NCI-H1417 treated with DMSO at 0.1 percent for 48 hours (cell line): ENCODE measurements at regions not wholly inside any gene's neighbourhood (a gene's known extent, or its start where the extent isn't known, plus 50 kb on each side); places are given as distances from the start of the nearest gene placed in this dataset.
"Not testable (repeated sequence)": the region's sequence is repeated elsewhere in the genome, so short reads cannot be mapped to it uniquely, and the experiment has no call there.

Experiments used
- DNase-seq: peaks from one replicate; lab custom pipeline; 2025; lab: John Stamatoyannopoulos, UW

DNA sequence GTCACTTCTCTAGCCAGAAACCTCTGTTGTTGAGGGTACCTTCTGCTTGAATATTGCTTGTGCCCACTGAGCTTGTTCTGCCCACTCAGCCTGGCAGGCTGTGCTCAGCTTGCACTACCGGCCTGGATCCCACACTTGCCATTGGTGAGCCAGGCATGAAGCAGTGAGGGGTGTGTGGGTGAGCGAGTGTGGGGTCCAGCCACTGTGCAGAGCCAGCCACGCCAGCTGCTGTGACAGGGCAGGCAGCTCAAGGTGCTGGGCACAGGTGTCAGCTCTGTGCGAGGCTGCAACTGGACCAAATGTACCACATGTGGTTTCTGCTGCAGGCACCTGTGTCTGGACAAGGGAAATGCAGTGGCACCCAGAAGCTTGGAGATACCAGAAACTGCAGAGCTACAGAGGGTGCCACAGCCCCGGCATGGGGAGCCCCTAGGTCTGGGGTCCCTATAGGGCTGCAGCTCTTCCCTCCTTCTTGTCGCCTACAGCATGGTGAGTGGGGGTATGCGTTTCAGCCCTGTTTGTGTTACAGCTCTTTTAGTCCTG lies 305.1 kb upstream of the RIOK2 start:
- no peak for DNase-seq

DNA sequence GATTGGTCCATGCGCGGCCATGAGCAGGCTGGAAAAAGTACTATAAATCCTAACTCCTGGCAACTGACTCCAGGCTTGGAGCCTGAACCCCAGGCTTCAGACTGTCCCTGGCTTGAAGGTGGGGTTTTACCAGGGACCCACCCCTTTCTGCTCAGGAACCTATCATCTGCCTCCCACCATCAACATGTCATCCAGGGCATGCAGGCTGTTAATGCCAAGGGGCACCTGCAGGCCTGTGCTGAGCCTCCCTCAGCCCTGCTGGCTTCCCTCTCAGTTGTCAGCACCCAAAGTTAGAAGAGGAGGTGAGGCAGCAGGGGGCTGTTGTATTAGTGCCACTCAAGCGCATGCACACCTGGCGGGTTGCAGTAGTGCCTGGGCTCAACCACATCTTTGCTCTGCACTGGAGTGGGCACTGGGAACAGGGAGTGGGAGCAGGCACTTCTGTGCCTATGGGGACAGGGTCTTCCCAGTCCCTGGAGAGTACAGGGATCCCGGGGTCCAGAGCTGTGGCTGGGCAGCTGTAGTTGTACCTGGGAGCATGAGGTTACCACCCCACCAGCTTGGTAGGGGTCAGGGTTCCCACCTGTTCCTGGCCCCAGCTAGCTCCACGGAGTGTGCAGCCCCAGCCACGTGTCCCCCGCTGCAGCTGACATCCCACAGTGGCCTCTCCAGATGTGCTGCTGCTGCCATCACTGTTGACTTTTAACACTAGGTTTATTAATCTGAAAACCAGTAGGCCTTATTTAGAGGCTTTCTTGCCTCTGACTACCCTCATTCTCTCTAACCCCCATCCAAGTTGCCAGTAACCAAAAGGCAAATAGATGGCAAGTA lies 306.2 kb upstream of the RIOK2 start:
- no peak for DNase-seq

DNA sequence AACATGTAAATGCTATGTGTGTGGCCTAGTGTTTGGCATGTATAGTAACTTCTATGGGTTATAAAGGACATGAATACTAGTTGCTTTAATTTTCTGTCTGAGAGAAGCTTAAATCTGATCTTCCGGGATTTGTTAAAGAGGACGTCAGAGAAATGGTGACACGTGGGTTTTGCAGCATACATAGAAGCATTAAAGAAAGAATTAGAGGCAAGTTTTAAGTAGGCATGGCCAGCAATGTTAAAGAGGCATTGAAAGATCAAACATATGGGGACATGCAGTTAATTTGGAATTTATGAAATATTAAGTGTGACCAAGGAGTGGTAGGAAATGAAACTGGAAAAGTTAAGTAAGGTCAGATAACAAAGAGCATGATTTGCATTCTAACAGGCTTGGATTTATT lies 311.4 kb upstream of the RIOK2 start:
- no peak for DNase-seq

DNA sequence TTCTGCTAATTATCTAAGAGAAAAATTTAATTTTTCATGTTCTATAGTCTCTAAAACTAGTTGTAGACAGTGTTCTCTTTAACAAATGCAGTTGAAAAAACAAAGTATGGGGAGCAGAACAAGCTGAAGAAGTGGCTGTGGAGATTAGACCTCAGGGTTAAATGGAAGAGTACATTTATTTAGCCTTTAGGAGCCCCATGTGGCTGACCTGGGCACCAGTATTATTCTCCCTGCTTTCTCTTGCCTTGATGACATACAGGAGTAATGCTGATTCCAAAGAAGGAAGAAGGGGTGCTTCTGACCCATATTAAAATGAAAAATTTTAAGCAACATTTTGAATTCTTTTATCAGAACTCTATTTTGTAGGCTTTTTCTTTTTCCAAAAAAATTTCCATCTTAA lies 312.3 kb upstream of the RIOK2 start:
- DNase-seq = no peak

DNA sequence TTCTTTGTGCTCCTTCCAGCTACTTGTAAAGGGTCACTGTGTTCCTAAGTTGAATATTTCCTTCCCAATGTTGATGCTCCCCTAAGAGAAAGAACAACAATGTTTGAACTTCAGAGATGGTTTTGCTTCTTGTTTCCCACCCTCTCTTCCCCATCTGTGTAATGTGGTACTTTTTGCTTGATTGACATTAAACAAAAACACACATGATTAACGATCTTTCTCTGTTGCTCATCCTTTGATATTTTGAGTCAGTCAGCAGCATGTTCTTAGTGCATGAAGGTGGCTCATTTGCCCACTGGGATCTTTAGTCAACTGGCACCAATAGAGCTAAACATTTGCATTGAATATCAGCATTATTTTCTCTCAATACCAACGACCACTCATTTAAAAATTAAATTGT lies 313.0 kb upstream of the RIOK2 start:
- no peak for DNase-seq

DNA sequence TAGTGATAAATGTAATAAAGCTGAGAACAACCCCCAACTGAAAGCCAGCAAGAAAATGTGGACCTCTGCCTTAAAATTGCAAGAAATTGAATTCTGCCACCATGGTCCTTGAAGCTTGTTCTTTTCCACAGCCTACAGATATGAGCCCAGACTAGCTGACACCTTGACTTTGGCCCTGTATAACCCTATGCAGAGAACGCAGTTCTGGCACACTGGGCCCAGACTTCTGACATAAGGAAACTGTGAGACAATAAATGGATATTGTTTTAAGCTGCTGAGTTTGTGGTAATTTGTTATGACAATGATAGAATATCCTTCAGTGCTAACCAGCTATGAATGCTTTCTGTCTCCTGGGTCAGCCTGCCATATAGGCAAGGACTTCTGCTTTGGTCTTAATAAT lies 315.6 kb upstream of the RIOK2 start:
- no peak for DNase-seq

DNA sequence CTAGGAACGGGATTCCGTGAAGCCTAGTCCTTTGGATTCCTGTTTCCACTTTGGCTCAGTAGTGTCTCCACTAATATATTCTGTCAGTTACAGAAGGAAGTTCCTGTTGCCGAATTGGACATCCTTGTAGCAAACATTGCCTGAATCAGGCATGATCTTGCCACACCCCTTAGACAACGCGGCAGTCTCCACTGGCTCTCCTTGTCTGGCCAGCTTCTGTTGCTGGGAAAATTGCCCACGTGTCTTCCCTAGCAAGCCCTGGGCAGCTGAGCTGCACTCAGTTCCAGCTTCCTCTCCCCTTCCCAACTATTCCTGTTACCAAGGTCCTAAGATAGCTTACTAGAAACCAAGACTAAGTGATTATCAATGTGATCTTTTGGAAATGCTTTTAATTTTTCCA lies 316.6 kb upstream of the RIOK2 start:
- no peak for DNase-seq

DNA sequence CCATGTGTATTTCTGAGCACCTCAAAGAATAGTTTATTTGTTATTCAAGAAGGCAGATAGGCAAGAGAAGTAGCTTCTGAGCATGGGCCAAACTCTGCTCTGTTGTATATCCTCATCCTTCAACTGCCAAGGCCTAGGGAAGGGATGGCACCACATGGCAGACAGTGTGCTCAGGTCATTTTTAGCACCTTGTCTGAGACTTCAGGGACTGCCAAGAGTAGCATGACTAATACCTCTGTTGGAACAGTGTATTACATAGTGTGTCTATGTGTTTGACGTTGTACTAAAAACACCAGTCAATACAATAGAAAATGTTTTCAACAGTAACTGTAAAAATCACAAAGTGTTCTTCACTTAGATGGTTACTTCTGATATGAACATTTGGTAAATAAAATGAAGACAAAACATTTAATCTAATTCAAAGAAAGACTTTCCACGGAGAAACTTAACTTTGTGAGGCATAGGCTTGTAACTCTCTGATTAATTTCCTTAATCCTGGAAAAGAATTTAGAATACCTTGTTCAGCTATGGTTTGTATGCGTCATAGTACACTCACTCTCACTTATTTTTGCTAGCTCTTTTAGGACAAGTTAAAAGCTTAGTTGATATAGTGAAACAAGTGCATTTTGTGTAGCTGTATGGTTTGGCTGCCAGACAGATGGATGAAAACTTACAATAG lies 318.4 kb upstream of the RIOK2 start:
- DNase-seq = no peak

DNA sequence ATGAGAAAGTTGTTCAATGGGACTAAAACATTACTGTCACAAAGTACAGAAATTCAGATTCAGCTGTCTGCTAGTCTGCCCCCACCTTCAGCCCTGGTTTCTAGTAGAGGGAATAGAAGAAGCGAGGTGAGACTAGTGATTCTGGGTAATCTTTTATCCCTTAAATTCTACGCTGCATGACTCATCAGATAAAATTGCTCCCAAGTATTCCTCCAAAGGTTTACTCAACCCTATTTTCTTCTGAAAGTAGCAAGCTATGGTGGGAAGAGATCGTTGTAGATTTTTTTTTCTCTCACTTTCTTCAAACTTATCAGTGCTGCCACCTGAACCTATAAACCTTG lies 318.9 kb upstream of the RIOK2 start:
- no peak for DNase-seq

DNA sequence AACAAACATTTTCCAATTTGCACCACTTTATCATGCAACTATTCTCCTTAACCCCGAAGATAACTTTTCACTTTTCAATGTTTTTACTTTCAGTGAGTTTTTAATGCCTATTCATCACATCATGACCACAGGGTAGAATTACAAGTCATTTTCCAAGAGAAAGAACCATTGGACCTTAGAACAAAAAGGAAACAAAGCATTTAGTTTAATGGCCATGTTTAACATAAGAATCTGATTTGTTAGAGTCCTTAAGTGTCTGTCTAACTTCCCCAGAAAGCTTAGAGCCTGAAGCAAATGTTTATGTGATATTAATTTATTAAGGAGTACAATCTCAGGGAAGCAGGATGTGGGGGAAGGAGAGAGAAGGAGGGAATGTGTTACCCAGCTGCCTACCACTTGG lies 325.8 kb upstream of the RIOK2 start:
- DNase-seq = no peak

DNA sequence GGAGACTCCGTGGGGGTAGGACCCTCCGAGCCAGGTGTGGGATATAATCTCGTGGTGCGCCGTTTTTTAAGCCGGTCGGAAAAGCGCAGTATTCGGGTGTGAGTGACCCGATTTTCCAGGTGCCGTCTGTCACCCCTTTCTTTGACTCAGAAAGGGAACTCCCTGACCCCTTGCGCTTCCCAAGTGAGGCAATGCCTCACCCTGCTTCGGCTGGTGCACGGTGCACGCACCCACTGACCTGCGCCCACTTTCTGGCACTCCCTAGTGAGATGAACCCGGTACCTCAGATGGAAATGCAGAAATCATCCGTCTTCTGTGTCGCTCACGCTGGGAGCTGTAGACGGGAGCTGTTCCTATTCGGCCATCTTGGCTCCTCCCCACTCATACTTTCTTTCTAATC lies 336.5 kb upstream of the RIOK2 start:
- DNase-seq = not testable (repeated sequence)

DNA sequence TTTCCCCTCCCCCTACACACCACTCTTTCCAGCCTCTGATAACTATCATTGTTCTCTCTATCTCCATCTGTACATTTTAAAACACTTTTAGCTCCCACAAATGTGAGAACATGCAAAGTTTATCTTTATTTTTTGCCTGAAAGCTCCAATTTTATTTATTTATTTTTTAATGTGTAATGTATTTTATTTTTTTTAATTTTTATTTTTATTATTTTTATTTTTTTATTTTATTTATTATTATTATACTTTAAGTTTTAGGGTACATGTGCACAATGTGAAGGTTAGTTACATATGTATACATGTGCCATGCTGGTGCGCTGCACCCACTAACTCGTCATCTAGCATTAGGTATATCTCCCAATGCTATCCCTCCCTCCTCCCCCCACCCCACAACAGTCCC lies 340.3 kb upstream of the RIOK2 start:
- DNase-seq = not testable (repeated sequence)

DNA sequence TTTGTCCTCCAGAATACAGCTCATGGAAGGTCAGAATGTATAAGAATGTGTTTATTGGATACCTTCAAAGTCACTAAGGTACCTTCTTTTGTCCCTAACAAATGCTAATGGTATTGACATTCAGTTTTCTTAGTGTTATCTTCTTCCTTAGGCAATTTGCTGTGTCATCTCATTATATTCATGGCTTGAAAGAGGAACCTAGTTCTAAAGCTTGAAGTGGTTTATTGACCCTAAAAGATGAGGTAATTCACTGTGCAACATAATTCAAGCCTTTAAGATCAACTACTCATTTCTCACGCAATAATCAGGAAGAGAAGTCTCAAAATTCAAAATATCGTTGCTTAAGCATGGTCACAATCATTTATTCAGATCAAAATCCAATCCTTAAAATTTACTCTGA lies 342.7 kb upstream of the RIOK2 start:
- no peak for DNase-seq

DNA sequence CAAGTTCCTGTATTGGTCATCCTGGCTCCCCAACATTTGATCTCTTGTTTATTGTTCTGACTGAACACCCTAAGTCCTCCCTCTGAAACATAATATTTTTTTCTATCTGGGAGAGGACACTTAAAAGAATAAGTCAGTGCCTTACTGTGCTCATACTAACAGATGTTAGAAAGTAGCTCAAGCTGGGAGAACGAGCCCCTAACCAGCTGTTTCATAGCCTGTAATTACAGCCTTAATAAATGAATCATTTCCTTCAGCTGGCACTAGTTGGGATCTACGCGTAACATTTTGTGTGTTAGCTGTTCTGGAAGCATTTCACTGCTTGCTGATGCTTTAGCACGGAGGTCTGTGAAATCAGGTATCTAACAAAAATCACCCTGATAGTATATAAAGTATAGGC lies 345.9 kb upstream of the RIOK2 start:
- DNase-seq = peak; percentile 25

DNA sequence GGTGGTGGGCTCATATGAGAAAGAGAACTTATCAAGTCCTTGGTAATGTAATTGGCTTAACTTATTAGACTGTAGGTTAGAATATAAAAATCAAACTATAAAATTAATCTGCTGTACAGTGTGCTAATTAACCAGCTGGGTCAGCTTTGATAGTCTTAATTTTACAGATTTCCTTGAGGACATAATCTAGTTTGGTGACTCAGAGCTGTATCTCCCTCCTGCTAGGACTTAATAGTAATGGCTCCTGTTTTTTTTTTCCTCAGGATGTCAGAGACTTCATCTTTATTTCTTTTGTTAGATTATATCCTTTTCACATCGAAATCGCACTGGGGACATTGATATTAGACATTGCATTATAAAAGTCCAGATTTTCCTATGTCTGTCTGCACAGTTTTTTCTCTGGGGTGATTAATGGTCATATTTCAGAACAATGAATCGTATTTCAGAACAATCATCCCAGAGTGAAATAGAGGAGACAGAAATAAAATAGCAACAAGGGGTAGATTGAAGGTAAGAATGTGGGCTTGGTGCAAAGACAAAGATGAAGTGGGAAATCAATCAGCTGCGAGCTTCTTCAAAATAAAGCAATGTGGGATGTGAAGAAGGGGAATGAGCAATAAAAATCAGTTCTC lies 346.4 kb upstream of the RIOK2 start:
- DNase-seq = no peak

DNA sequence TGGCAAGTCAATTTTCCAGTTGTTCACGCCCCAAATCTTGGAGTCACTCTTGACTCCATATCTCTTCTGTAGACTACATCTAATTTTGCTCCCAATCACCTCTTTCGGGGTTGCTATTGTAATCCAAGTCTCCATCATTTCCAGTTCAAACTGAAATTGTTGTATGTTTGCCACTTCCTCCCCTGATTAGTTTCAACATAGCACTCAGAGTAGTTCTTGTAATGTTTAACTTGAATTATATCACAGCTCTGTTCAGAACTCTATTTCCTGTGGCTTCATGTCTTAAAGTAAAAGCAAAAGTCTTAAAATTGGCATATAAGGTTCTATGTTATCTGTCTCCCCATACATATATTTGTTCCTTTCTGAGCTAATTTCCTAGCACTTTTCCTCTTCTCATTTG lies 348.5 kb upstream of the RIOK2 start:
- DNase-seq = no peak

DNA sequence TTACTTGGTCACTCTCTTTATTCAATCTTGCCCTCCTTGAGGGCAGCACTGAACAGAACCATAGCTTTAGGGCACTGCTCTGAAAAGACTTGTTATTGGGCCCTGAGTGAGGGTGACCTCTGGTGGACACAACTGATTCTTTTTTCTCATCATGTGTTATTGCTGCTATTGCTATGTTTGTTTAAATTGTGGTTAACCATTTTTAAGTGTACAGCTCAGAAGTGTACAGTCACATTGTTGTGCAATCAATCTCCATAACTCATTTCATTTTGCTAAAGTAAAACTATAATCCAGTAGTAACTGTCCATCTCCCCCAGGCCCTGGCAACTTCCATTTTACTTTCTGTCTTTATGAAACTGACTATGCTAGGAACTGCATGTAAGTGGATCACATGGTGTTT lies 351.1 kb upstream of the RIOK2 start:
- DNase-seq = no peak

DNA sequence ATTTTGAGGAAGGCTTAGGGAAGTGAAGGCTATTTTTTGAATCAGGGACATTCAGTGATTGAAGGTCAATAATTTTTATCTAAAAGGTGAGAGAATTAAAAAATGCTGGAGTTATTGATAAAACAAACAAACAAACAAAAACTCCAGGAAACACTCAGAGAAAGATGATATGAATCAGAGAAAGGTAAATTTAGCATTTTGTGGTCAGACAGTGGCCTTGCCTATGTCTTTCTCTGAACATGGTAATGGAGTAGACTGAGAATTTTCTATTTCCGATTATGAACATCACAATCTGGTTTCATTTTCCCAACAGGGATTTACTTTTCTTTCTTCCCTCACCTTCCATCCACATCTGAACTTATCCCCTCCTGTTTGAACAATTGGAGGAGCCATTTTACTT lies 353.6 kb upstream of the RIOK2 start:
- DNase-seq = no peak

DNA sequence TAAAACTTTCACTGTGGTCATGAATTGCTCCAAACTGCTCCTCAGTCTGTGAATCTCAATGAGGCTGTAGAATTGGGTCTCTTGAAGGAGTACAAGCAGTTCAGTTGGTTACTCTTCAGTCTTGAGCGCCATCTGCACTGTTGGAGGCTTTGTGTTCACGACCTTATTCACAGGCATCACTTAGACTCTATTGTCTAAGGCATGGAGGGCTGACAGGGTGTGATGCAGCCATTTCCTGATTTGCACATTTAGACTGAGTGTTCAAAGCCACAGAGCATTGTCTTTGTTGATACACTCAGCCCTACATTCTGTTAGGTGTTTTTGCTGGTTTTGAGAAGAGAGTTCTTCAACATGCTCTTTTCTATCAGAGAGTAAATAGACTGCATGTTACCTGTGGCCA lies 355.9 kb upstream of the RIOK2 start:
- no peak for DNase-seq

DNA sequence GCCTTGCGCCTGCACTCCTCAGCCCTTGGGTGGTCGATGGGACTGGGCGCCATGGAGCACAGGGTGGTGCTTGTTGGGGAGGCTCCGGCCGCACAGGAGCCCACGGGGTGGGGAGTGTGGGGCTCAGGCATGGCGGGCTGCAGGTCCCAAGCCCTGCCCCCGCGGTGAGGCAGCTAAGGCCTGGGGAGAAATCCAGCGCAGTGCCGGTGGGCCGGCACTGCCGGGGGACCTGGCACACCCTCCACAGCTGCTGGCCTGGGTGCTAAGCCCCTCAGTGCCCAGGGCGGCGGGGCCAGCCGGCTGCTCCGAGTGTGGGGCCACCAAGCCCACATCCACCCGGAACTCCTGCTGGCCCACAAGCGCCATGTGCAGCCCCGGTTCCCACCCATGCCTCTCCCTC lies 358.8 kb upstream of the RIOK2 start:
- no peak for DNase-seq

DNA sequence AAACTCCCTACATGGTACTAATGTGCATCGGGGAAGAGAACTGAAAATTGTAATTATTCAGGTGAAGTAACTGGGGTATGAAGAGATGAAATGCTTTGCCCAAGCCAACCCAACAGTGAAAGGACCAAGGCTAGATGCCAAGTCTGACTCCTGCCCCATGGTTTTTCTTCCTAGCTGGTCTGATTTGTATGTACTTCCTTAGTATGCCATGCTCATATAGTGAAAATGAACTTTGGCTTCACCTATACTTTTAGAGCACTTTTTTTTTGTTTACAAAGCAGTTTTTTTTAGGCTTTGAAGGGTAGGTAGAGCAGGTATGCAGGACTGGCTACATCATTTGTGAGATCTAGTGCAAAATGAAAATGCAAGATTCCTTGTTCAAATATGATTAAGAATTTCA lies 359.4 kb upstream of the RIOK2 start:
- no peak for DNase-seq

DNA sequence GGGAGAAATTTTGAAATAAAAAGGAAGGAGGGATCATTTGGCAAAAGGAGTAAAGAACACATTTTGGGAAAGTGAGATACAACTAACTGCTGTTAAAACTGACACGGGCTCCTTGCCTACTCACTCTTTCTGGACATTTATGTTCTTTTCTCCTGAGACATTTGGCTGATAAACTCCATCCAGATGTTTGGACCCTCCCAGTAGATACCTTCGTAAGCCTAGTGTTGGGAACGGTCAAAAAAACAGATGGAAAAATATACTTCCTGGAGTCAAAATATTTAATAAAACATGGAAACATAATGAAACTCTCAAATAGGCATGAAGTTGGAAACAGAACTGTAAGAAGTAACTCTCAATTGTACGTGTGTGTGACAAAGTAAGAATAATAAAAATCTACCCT lies 360.1 kb upstream of the RIOK2 start:
- no peak for DNase-seq

DNA sequence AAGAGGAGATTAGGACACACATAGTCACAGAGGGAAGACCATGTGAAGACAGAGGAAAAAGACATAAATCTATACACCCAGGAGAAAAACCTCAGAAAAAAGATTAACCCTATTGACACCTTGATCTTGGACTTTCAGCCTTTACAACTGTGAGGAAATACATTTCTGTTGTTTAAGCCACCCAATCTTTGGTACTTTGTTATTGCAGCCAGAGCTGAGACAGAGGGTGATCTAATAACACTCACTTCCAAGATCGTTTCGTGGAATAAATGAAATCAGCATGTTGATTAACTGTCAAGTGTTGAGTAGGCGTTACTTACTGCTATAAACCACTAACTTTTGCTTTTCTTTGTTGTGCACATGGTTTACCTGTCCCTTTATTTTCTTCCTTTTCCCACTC lies 361.2 kb upstream of the RIOK2 start:
- DNase-seq = no peak
